PC-3 (cell line): ENCODE measurements at regions not wholly inside any gene's neighbourhood (a gene's known extent, or its start where the extent isn't known, plus 50 kb on each side); places are given as distances from the start of the nearest gene placed in this dataset.
"Not testable (repeated sequence)": the region's sequence is repeated elsewhere in the genome, so short reads cannot be mapped to it uniquely, and the experiment has no call there.

ENCODE experiments used
- ATAC-seq: fragments of 200-7000 bp; cut with Tn5 transposase; 2 replicates; pipeline ENCODE4 v1.9.1; 2020; ENCODE audit warnings: mild to moderate bottlenecking, moderate library complexity
- BruUV-seq: library from RNA; stranded (reverse); fragments of 400-500 nt; replicated peaks from 2 replicates; lab custom pipeline; 2021; lab: Mats Ljungman, UMichigan
- CTCF ChIA-PET: fragments of 300-600 bp; sonication (Branson Sonifier 250); formaldehyde crosslinking; loops from one replicate; lab custom pipeline; 2022; ENCODE audit warnings: antibody characterized with exemption; lab: Charles Lee
- POLR2A ChIA-PET: fragments of 300-600 bp; sonication (Branson Sonifier 250); formaldehyde crosslinking; loops from one replicate; lab custom pipeline; 2022; ENCODE audit warnings: antibody characterized with exemption; ENCODE audit not compliant: unreplicated experiment; lab: Charles Lee
- DNase-seq: peaks from one replicate; pipeline ENCODE4 v3.0.0-alpha.2; 2015
- H2AFZ ChIP-seq: fragments of 300-600 bp; sonication (generic); 2 replicates; pipeline ENCODE4 v1.6.0; 2016; ENCODE audit warnings: antibody characterized with exemption, low read length
- H3F3A ChIP-seq: fragments of 300-600 bp; sonication (generic); one replicate; pipeline ENCODE4 v1.6.0; 2017; ENCODE audit warnings: antibody characterized with exemption, low read length, control low read depth, mild to moderate bottlenecking; ENCODE audit not compliant: unreplicated experiment
- H3K27ac ChIP-seq: fragments of 300-600 bp; sonication (generic); 2 replicates; pipeline ENCODE4 v1.5.1; 2016; ENCODE audit warnings: mild to moderate bottlenecking, low read length
- H3K27me3 ChIP-seq: fragments of 300-600 bp; sonication (generic); 2 replicates; pipeline ENCODE4 v1.6.1; 2016; ENCODE audit warnings: low read length, mixed read lengths
- H3K36me3 ChIP-seq: fragments of 300-600 bp; sonication (generic); 2 replicates; pipeline ENCODE4 v1.6.1; 2016; ENCODE audit warnings: low read depth, mixed run types, low read length, mixed read lengths
- H3K4me1 ChIP-seq: fragments of 300-600 bp; sonication (generic); 2 replicates; pipeline ENCODE4 v1.5.1; 2016; ENCODE audit warnings: low read length; ENCODE audit not compliant: insufficient read depth
- H3K4me2 ChIP-seq: fragments of 300-600 bp; sonication (generic); 2 replicates; pipeline ENCODE4 v1.6.0; 2016; ENCODE audit warnings: low read length
- H3K4me3 ChIP-seq: fragments of 300-600 bp; sonication (generic); 2 replicates; pipeline ENCODE4 v1.5.1; 2016; ENCODE audit warnings: mild to moderate bottlenecking, low read length, mixed read lengths
- H3K79me2 ChIP-seq: fragments of 300-600 bp; sonication (generic); 2 replicates; pipeline ENCODE4 v1.6.1; 2017; ENCODE audit warnings: low read length, mixed read lengths
- H3K9ac ChIP-seq: fragments of 300-600 bp; sonication (generic); 2 replicates; pipeline ENCODE4 v1.6.0; 2016; ENCODE audit warnings: mild to moderate bottlenecking, low read length
- H3K9me2 ChIP-seq: fragments of 300-600 bp; sonication (generic); replicated peaks from 2 replicates; pipeline ENCODE4 v1.6.1; 2016; ENCODE audit warnings: mixed run types, low read length, mixed read lengths
- H3K9me3 ChIP-seq: fragments of 300-600 bp; sonication (generic); 2 replicates; pipeline ENCODE4 v1.6.1; 2016; ENCODE audit warnings: low read length, mixed read lengths
- H4K20me1 ChIP-seq: fragments of 300-600 bp; sonication (generic); 2 replicates; pipeline ENCODE4 v1.6.1; 2016; ENCODE audit warnings: low read length, mixed read lengths
- CTCF ChIP-seq: fragments of 300-600 bp; sonication (generic); conservative IDR thresholded peaks from 2 replicates; pipeline ENCODE4 v1.5.1; 2017; ENCODE audit warnings: antibody characterized with exemption, low read depth, mild to moderate bottlenecking, low read length
- EZH2 ChIP-seq: fragments of 300-600 bp; sonication (generic); IDR thresholded peaks from one replicate; pipeline ENCODE4 v1.6.1; 2017; ENCODE audit warnings: antibody characterized with exemption, mild to moderate bottlenecking, low read length; ENCODE audit not compliant: unreplicated experiment
- EZH2phosphoT487 ChIP-seq: fragments of 300-600 bp; sonication (generic); IDR thresholded peaks from 2 replicates; pipeline ENCODE4 v1.6.1; 2018; ENCODE audit warnings: mild to moderate bottlenecking, antibody characterized with exemption, low read length, borderline replicate concordance
- intact Hi-C: fragments of 100-400 bp; cut with micrococcal nuclease; formaldehyde crosslinking; loops from 2 replicates; pipeline ENCODE4 v1.9.0; 2023

GRCh38 chr4:163707873-163708272, 213.4 kb downstream of the TMA16 start:
- Histone ChIP-seq H3K27ac (no peak overlapping the region), H3K9ac (no peak overlapping the region), H3K9me2 (no peaks in the 10 kb centered on the region), H3K9me3 (no peaks in the 10 kb centered on the region), H3K4me1 (no peaks in the 10 kb centered on the region), H3K4me2 (no peak overlapping the region), H2AFZ (no peak overlapping the region), H3F3A (no peaks in the 10 kb centered on the region), H4K20me1 (no peaks in the 10 kb centered on the region), H3K4me3 (no peak overlapping the region), H3K79me2 (no peaks in the 10 kb centered on the region), H3K36me3 (no peaks in the 10 kb centered on the region), H3K27me3 (no peaks in the 10 kb centered on the region)
- TF ChIP-seq EZH2: no peak
- TF ChIP-seq CTCF: no peak
- TF ChIP-seq EZH2phosphoT487: no peak
- ChIA-PET CTCF (no interaction called here), POLR2A (no interaction called here)
- BruUV-seq: no TSS peak
- intact Hi-C loops: no loop called here
- ATAC-seq (no peak), DNase-seq (no peak)

- no TSS peak for BruUV-seq
- Histone ChIP-seq H3K36me3 (no peaks in the 10 kb centered on the region), H3K27me3 (no peaks in the 10 kb centered on the region), H2AFZ (no peak overlapping the region), H3K9me3 (no peaks in the 10 kb centered on the region), H3K27ac (no peak overlapping the region), H3K4me3 (no peak overlapping the region), H3F3A (no peaks in the 10 kb centered on the region), H3K79me2 (no peaks in the 10 kb centered on the region), H3K9ac (no peak overlapping the region), H3K4me1 (no peaks in the 10 kb centered on the region), H3K9me2 (no peaks in the 10 kb centered on the region), H3K4me2 (no peak overlapping the region), H4K20me1 (no peaks in the 10 kb centered on the region)
- no peak for ATAC-seq
- intact Hi-C loops: no loop called here
- DNase-seq: no peak
- CTCF ChIA-PET: no interaction called here
- TF ChIP-seq EZH2phosphoT487 (no peak), EZH2 (no peak), CTCF (no peak)
- POLR2A ChIA-PET: no interaction called here
Measured at GRCh38 chr4:163709601-163710000, 215.1 kb downstream of the TMA16 start.

- no peaks in the 10 kb centered on the region for H3K9me2 ChIP-seq
- POLR2A ChIA-PET: no interaction called here
- H3K9ac ChIP-seq: no peak overlapping the region
- no peaks in the 10 kb centered on the region for H3K79me2 ChIP-seq
- H3K4me1 ChIP-seq: no peaks in the 10 kb centered on the region
- TF ChIP-seq EZH2 (no peak), EZH2phosphoT487 (no peak), CTCF (no peak)
- H2AFZ ChIP-seq: no peak overlapping the region
- no peaks in the 10 kb centered on the region for H3F3A ChIP-seq
- CTCF ChIA-PET: no interaction called here
- H4K20me1 ChIP-seq: no peaks in the 10 kb centered on the region
- H3K9me3 ChIP-seq: no peaks in the 10 kb centered on the region
- H3K4me3 ChIP-seq: no peak overlapping the region
- no TSS peak for BruUV-seq
- no peak overlapping the region for H3K4me2 ChIP-seq
- H3K27me3 ChIP-seq: no peaks in the 10 kb centered on the region
- intact Hi-C loops: no loop called here
- DNase-seq (no peak), ATAC-seq (no peak)
- no peak overlapping the region for H3K27ac ChIP-seq
- H3K36me3 ChIP-seq: no peaks in the 10 kb centered on the region
Measured at GRCh38 chr4:163710158-163710557, 215.7 kb downstream of the TMA16 start.

- BruUV-seq, H3K4me1 ChIP-seq, intact Hi-C loops: not testable (repeated sequence)
Measured at GRCh38 chr4:163724495-163724894, 230.0 kb downstream of the TMA16 start.

More at GRCh38 chr4:163724495-163724894, 230.0 kb downstream of the TMA16 start:
- H3K27me3 ChIP-seq, ATAC-seq, H3K79me2 ChIP-seq, H3K27ac ChIP-seq, H3K9ac ChIP-seq, CTCF ChIA-PET, H3F3A ChIP-seq, H3K4me3 ChIP-seq, DNase-seq, POLR2A ChIA-PET, H3K9me3 ChIP-seq, H3K36me3 ChIP-seq, H4K20me1 ChIP-seq, H2AFZ ChIP-seq, H3K4me2 ChIP-seq, H3K9me2 ChIP-seq: not testable (repeated sequence)
